Epithelial cell of proximal tubule (primary cell): ENCODE measurements at regions not wholly inside any gene's neighbourhood (a gene's known extent, or its start where the extent isn't known, plus 50 kb on each side); places are given as distances from the start of the nearest gene placed in this dataset.

Source experiments
- DNase-seq: peaks from one replicate; pipeline ENCODE4 v3.0.0-alpha.2; 2011; ENCODE audit warnings: low read depth
- H3K4me3 ChIP-seq: 2 replicates; pipeline ENCODE4 v1.5.1; 2011; ENCODE audit warnings: low read depth, mild to moderate bottlenecking, low read length
- CTCF ChIP-seq: conservative IDR thresholded peaks from 2 replicates; pipeline ENCODE4 v1.5.1; 2012; ENCODE audit warnings: low read depth, mild to moderate bottlenecking, low read length

GRCh38 chr13:70394031-70394548 lies 285.8 kb upstream of the KLHL1 start:
- no peak overlapping the region for H3K4me3 ChIP-seq
- no peak for DNase-seq
- no peak for TF ChIP-seq CTCF

GRCh38 chr13:70391678-70392077 lies 283.4 kb upstream of the KLHL1 start:
- no peak for TF ChIP-seq CTCF
- H3K4me3 ChIP-seq: no peak overlapping the region
- DNase-seq: no peak

GRCh38 chr13:70390968-70391367 lies 282.7 kb upstream of the KLHL1 start:
- H3K4me3 ChIP-seq: no peak overlapping the region
- TF ChIP-seq CTCF: no peak
- no peak for DNase-seq

GRCh38 chr13:70390064-70390463 lies 281.8 kb upstream of the KLHL1 start:
- no peak for TF ChIP-seq CTCF
- no peak for DNase-seq
- no peak overlapping the region for H3K4me3 ChIP-seq

- TF ChIP-seq CTCF: no peak
- DNase-seq: no peak
- no peak overlapping the region for H3K4me3 ChIP-seq
Measured at GRCh38 chr13:70388935-70389334, 280.7 kb upstream of the KLHL1 start.

- no peak for TF ChIP-seq CTCF
- no peak overlapping the region for H3K4me3 ChIP-seq
- DNase-seq: no peak
Measured at GRCh38 chr13:70386919-70387318, 278.7 kb upstream of the KLHL1 start.

- no peak overlapping the region for H3K4me3 ChIP-seq
- no peak for DNase-seq
- no peak for TF ChIP-seq CTCF
Measured at GRCh38 chr13:70385852-70386251, 277.6 kb upstream of the KLHL1 start.
